ENCODE measurements at regions not wholly inside any gene's neighbourhood (a gene's known extent, or its start where the extent isn't known, plus 50 kb on each side); places are given as distances from the start of the nearest gene placed in this dataset.

GRCh38 chr10:6877722-6878392 is 297.8 kb upstream of the PRKCQ start:
- TF ChIP-seq, protein P1, sequence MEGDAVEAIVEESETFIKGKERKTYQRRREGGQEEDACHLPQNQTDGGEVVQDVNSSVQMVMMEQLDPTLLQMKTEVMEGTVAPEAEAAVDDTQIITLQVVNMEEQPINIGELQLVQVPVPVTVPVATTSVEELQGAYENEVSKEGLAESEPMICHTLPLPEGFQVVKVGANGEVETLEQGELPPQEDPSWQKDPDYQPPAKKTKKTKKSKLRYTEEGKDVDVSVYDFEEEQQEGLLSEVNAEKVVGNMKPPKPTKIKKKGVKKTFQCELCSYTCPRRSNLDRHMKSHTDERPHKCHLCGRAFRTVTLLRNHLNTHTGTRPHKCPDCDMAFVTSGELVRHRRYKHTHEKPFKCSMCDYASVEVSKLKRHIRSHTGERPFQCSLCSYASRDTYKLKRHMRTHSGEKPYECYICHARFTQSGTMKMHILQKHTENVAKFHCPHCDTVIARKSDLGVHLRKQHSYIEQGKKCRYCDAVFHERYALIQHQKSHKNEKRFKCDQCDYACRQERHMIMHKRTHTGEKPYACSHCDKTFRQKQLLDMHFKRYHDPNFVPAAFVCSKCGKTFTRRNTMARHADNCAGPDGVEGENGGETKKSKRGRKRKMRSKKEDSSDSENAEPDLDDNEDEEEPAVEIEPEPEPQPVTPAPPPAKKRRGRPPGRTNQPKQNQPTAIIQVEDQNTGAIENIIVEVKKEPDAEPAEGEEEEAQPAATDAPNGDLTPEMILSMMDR (IDR thresholded peaks at IDR 0.05 in 8 of 11, conservative IDR thresholded peaks at IDR 0.05 in 3 of 11): no peak
- TF ChIP-seq POLR2AphosphoS5 (IDR thresholded peaks at IDR 0.05) (no peak), POLR2A (IDR thresholded peaks at IDR 0.05) (no peak)
